Pons (tissue), 1 donor: ENCODE measurements at regions not wholly inside any gene's neighbourhood (a gene's known extent, or its start where the extent isn't known, plus 50 kb on each side); places are given as distances from the start of the nearest gene placed in this dataset.

Experiments used
- DNase-seq: peaks from one replicate; pipeline ENCODE4 v3.0.0-alpha.2; 2016; ENCODE audit warnings: low spot score

DNA sequence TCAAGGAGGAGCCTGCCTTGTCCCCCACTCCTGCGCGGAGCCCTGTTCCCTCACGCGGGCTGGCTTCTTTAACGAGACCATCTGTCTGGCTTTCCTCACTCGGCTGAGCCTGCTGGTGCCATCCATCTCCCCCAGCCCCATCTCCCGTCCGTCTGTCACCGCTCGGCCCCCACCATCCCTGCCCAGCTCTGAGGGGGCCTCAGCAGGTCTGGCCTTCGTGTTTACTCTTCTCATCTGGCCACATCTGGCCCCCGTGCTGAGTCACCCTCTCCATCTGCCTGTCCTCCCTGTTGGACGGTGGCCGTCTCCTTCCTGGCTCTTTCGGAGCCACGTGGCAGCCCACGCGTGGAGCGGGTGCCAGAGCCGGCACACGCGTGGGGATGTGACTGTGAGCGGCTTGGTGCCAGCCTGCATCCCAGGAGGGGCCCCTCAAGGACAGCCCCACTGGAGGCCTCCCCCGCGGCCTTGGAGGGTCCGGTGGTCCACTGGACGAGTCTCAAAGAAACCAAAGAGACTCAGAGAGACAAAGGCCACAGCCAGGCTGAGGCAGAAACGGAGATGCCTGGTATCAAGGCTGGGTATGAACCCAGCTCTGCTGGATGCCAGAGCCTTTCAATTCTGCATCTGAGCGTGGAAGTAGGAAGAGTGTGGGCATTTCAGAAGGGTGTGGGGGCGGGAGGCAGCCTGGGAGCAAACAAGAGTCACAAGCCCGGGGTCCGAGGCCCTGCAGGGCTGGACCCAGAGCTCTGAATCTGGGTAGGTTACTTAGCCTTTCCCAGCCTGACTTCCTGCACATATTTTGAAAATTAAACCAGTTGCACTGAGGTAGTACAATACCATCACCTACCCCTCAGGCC, 76.7 kb upstream of the UNC5A start:
- DNase-seq: no peak

GRCh38 chr5:176734756-176735342, 75.5 kb upstream of the UNC5A start:
- no peak for DNase-seq

DNA sequence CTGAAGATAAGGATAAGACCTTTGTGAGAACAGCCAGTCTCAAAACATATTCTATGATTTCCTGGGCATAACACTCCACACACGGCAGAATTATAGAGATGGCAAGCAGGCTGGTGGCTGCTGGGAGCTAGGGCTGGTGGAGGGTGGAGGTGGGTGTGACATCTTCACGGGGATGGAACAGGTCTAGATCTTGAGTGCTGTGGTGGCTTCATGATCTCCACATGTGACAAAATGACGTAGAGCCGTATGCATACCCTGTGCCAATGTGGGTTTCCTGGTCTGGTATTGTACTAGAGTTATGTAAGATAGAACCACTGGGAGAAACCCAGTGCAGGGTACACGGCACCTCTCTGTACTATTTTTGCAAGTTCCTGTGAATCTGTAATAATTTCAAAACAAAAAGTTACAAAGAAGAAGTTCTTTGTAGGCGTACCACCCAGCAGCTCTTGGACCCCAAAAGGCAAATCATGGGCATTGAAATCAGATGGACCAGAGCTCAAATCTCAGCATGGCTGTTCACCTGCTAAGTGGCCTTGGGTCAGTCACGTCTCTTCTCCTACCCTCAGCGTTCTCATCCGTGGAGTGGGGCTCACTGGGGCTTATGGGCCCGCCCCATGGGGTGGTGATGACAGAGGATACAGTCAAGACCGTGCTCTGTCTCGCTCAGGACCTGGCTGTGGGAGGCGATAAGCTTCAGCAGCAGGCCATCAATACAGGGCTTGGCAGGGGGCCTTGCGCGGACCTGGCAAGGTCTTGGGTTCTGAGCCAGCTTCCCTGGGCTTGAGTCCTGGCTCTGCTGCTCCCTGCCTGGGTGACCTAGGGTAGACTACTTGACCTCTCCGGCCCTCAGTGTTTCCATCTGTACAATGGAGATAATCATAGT, 74.7 kb upstream of the UNC5A start:
- DNase-seq: no peak

DNA sequence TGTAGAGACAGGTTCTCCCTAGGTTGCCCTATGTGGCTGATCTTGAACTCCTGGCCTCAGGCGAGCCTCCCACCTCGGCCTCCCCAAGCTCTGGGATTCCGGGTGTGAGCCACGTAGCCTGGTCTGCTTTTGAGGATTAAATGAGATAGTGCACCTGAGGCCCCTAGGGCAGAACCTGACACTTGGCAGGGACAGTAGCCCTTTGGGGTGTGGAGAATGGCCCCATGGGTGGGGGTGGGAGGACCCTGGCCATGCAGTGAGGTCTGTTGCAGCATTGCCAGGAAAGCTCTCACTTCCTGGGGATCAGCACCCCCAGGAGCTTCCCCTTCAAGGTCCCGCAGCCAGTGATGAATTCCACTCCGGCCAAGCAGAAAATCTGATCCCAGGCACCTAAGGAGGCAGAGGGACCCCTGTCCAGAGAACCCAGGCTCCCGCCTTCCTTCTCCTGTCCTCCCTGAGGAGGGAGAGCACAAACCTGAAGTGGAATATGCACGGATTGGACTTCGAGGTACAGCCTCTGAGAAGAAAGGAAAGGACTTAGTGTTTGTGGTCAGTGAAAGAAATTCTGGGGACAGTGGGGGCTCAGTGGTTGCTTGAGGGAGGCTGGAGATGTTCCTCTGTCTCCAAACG, 73.9 kb upstream of the UNC5A start:
- no peak for DNase-seq

GRCh38 chr5:176736931-176737745, 73.2 kb upstream of the UNC5A start:
- no peak for DNase-seq

DNA sequence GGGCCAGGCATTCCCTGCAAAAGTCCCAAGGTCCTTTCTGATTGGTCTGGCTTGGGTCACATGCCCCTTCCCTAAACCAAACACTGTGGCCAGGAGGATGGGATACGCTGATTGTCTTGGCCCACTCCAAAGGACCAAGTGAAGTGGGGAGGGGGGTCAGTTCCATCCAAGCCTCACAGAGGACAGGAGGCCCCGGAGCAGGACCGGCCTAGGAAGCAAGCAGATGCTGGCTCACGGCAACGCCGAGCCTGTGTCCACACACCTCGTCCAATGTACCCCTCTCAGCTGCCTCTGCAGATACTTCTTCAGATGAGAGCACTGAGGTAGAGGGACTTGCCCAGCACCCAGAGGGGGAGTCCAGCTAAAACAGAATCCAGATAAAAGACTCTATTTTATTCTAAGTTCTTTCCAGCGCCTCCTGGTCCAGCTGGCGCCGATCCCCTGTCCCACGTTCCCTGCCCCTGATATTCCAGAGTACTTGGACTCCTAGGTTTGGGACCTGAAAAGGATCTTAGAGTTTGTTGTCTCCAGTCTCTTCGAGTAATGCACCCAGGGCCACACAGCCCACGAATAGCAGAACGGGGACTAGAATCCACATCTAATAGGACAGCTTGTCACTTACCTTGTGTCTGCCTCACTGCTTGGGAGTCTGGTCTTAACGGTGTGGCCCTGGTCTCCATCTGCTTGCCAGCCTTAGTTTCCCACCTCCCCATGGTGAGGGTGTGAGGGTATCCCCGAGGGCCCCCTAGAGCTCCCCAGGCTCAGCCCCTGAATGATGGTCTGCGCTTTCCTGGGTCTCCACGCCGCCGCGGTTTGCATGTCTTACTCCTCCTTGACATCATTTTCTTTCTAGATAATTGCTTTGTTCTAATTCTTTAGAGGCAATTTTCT, 72.4 kb upstream of the UNC5A start:
- no peak for DNase-seq

DNA sequence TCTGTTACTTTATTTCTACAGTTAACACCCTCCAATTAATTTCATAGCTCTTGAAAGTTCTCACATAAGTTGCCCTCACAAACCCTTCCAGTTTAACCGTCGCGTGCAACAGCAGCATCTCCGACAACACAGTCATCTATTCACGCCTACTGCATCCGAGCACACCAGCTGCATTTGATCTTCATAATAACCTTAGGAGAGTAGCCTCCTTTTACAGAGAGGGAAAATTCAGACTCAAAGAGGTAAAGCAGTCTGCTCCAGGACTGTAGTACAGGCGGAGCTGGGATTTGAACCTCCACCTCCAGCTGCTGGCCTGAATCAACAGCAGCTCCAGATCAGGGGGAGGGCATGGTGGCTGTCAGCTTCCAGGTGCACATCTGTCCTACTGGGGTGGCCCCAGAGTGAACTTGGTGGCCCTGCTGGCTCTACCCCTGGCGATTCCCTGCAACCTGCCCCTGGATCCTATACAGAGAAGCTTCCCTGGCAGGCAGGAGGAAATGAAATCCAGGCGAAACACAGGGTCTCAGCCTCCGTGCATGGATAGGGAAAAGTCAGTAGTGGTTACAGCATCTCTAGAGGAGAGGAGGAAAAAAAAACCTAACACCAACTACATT, 71.6 kb upstream of the UNC5A start:
- no peak for DNase-seq

DNA sequence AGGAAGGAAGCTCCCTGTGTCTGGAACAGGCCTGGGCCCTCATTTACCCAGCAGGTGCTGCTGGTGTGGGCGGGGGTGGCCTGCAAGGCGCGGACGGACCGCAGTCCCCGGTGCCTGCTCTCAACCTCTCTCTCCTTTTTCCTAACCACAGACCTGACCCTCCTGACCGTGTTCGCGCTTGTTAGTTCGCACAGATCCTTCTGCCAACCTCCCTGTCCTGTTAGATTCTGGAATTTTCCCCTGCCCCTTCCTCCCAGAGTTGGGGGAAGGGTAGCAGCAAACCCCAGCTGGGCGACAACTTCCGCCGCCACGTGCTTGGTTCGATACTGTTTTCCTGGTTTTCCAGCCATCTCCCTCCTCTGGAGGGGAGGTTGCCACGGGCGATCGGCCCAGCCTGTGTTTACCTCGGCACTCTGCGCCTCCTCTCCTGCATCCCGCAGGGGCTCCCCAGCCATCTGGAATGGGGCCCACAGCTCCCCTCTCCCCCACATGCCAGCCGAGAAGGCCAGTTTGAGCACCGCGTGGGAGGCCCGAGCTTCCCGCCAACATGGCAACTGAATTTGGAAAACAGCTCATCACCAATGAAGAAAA, 70.8 kb upstream of the UNC5A start:
- DNase-seq: no peak

DNA sequence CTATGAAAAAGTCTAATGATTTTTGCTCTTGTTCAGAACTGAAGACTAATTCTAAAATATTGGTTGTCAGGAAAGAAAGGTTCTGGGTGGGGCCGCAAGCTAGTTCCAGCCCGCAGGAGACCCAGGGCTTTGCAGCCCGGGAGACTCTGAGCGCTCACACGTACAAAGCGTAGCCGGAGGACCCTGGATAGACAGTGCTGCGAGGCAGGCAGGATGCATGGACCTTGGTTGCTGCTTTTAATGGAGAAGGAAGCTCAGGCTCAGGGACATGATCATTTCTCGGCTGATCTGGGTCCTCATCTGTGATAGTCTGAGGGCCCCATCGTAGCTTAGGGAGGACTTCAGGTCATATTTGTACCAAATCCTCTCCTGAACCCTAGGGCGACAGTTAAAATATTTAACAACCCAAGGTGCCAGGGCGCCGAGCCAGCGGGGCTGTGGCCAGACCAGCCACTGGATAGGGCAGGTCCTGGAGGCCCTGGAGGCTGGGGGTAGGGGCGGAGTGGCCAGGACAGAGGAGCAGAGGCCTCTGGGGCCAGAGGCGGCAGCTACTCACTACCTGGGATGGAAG, 70.1 kb upstream of the UNC5A start:
- DNase-seq: no peak

DNA sequence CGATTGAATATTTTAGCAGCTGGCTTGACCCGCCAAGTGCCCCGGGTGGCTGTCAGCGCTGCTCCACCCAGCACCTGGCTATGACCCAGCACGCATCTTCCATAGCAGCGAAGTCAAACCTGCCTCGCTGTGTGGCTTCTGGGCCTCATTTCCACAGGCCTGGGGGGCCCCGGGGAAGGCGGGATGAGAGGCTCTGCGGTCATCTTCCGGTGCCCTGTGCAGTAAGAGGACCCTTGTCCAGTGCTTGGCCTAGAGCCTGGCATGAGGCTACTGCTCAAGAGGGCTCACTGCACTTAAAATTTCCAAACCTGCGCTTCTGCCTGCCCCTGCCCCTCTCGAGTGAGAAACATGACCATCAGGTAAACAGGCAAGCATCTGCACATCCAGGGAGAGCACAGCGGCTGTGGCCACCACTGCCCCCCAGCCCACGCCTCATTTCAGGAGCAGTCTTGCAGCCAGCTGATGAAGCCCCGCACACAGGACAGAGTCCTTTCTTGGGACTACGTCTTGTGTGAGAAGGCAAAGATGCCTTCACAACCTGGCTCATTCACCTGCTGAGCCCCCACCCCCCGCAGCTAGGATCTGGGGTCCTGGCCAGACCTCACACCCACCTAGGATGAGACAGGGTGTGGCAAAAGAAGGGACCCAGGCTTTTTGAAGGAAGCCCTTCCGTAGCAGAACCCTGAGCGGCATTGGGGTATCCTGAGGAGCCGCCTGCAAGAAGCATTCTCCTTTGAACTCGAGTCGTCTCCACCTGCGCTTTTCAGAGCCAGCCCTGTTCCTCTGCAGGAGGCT, 69.5 kb upstream of the UNC5A start:
- DNase-seq: no peak

DNA sequence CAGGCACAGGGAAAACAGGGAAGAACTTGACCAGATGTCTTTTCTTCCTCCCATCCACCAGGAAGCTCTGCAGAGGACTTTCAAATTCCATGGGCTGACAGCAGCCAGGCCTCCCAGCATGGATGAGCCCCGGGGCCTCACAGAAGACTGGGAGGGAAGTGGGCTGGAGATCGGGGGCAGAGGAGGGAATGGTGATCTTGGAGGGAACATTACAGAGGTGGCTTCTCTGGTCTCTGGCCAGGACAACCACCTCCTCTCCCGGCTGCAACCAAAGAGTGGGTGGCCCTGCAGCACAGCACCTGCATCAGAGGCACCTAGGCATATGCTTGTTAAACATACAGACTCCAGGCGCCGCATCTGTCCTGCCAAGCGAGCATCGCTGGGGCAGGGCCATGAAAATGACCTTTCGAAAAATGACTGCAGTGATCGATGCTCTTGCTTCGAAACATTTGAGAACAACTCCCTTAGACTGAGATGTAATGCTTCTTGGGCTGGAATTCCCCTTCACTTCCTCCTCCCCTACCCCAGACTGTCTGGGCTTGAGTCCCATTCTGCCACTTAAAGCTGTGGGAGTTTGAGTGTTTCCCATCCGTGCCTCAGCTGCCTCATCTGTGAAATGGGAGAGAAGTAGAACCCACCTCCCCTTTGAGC, 68.7 kb upstream of the UNC5A start:
- no peak for DNase-seq

DNA sequence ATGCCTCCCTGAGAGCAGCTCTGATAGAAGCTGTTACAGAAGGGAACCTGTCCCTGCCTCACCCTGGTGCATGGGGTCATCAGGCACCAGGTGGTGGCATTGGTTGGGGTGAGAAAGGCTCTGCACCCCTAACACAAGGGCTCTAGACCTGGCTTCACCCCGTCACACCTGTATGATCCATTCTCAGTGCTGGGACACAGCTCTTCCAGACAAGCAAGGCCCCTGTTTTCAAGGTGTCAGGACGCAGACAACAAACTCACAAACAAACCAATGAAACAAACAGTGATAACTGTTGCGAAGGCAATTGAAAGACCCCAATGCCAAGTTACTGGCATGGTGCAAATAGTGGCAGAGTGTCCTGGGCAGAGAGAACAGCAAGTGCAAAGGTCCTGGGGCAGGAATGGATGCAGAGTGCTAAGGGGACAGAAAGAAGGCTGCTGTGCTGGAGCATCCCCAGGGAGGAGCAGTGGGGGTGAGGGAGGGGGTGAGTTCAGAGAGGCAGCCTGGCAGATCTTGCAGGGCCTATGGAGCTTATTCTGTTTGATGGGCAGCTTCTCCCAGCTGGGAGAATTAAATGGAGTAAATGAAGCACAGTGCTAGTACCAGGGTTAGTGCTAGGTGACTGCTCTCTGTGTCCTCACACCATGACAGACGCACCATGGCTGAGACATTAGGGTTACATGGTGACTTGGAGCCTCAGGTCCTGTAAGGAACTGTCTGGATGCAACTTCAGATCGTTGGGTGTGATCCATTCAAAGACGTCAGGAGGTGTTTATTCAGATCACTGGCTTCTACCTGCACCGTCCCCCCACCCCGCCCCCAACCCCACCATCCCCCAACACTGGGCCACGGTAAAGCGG, 67.9 kb upstream of the UNC5A start:
- no peak for DNase-seq

DNA sequence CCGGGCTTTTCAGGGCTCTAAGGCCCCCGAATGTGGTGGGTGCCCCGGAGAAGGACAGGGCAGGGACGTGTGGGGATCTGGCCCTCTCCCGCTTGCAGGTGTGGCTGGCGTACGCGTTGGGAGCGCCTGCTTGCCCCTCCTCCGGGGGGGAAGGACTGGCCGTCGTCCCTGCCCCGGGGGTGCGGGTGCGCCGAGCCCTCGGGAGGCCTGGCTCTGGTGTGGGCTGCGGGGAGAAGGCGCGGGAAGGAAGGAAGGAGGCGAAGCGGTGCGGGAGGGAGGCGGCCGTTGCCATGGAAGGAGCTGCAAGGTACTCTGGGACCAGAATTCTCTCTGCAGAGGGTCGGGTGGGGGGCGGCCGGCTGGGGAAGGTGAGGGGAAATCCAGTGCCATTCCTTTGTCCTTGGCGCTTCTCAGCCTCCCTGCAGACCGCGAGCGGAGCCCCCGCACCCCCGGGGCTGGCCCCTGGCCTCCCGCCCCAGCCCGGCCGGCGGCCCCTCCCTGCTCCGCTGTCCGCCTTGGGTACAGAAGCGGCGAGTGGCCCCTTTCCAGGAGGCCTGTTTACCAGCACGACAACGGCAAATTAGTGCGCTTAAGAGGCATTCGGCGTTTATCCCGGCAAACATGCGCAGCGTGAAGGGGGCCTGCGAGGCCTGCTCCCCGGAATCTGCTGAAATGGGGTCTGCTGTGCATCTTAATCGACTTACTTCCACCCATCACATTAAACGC, 67.1 kb upstream of the UNC5A start:
- no peak for DNase-seq

DNA sequence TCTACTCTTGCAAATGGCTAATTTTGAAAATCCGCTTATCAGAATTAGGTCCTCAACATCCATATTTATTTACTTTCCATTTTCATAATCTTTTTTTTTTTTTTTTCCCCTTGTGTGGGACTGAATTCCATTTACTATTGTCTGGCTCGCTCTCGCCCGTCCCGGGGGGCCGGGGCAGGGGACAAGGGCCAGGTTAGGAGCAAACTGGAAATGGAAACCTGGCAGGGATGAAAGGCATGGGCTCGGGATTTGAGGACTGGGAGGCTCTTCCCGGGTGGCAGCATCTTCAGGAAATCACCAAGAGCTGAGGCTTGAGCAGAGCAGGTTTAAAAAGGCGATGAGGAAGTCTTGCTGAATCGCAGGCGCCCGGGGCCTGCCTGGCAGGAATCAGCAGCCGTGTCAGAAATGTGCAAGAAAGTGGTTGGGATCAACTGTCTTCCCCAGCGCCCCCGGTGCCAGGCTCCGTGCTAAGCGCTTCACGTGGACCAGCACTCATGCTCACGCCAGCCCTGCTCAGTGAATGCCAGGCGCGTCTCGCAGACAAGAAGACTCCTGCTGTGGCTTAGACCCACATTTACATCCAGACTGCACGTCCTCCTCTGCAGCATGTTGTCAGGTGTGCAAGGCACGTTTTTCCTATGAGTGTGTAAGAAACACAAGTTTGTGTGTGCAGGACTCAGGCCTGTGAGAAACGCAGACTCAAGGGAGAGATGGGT, 66.3 kb upstream of the UNC5A start:
- no peak for DNase-seq

DNA sequence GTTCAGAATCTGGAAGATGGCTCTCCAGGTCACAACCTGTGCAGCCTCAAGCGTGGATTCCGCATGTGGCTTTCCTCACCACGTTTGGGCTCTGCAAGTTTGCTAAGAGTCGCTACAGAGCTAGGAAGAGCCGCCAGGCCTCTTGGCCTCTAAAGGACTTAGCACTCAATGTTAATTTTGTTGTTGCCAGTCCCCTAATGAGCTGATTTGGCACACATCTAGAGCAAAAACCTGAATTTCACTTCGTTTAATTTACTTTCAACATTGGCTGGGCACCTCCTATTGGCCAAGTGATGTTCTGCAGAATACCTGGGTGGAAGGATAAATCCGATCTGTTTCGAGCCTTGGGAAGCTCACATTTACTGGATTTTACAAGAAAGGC, 65.8 kb upstream of the UNC5A start:
- no peak for DNase-seq

DNA sequence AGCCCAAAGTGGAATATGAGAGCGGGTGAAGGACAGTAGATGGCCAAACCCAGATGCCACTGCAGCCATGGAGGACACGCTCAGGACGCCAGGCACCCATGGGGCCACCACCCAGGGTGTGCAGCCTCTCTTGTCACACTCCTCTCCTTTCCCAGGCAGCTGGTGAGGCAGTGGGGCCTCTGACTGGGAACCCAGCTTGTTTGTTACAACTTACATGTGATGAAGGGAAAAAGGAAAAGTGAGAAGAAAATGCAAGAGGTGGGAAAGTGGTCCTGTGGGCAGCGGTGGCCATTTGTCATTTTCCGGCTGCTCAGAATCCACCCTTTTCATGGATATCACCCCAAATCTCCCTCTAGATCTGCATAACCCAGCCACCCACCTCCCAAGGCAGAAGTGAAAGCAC, 62.7 kb upstream of the UNC5A start:
- no peak for DNase-seq
